Activated B cell treated with CpG ODN at 0.5 μM for 24 hours (primary cell): ENCODE measurements at regions not wholly inside any gene's neighbourhood (a gene's known extent, or its start where the extent isn't known, plus 50 kb on each side); places are given as distances from the start of the nearest gene placed in this dataset.

Experiments used
- ATAC-seq: fragments of 200-7000 bp; cut with Tn5 transposase; one replicate; pipeline ENCODE4 v1.10.0; 2021; ENCODE audit warnings: low read depth, mild to moderate bottlenecking, moderate library complexity
- CTCF ChIA-PET: fragments of 350-600 bp; sonication (Branson Sonifier 250); formaldehyde crosslinking; loops from one replicate; lab custom pipeline; 2021; ENCODE audit warnings: antibody characterized with exemption; lab: Charles Lee
- POLR2A ChIA-PET: fragments of 350-600 bp; sonication (Branson Sonifier 250); formaldehyde crosslinking; loops from one replicate; lab custom pipeline; 2021; ENCODE audit warnings: antibody characterized with exemption; lab: Charles Lee
- DNase-seq: peaks from one replicate; pipeline ENCODE4 v3.0.0; 2022
- H3K27ac Mint-ChIP-seq: one replicate; pipeline ENCODE4 v1.8.0; 2020; ENCODE audit warnings: mixed read lengths
- H3K27me3 Mint-ChIP-seq: one replicate; pipeline ENCODE4 v1.8.0; 2021; ENCODE audit warnings: mixed read lengths
- H3K36me3 Mint-ChIP-seq: one replicate; pipeline ENCODE4 v1.8.0; 2021; ENCODE audit warnings: low read depth, mixed read lengths
- H3K4me1 Mint-ChIP-seq: one replicate; pipeline ENCODE4 v1.8.0; 2021; ENCODE audit warnings: mixed read lengths
- H3K4me3 Mint-ChIP-seq: one replicate; pipeline ENCODE4 v1.8.0; 2020; ENCODE audit warnings: mild to moderate bottlenecking, mixed read lengths
- H3K9me3 Mint-ChIP-seq: one replicate; pipeline ENCODE4 v1.8.0; 2020; ENCODE audit warnings: mixed read lengths
- CTCF ChIP-seq: fragments of 200-600 bp; IDR thresholded peaks from one replicate; pipeline ENCODE4 v1.8.0; 2022; ENCODE audit warnings: antibody characterized with exemption, mild to moderate bottlenecking
- intact Hi-C: fragments of 100-400 bp; cut with micrococcal nuclease; formaldehyde crosslinking; loops from one replicate; pipeline ENCODE4 v1.15.1; 2024

- ATAC-seq: no peak
These were observed 205.3 kb upstream of the LINGO1 start for GRCh38 chr15:77838061-77838460.

GRCh38 chr15:77837649-77838025 is 204.9 kb upstream of the LINGO1 start:
- H3K36me3 Mint-ChIP-seq: no peaks in the 10 kb centered on the region
- no peaks in the 10 kb centered on the region for H3K9me3 Mint-ChIP-seq
- CTCF ChIA-PET: no interaction called here

More at GRCh38 chr15:77838061-77838460, 205.3 kb upstream of the LINGO1 start:
- intact Hi-C loops: no loop called here
- no peak for DNase-seq
- CTCF ChIA-PET: no interaction called here
- TF ChIP-seq CTCF: no peak
- POLR2A ChIA-PET: no interaction called here
- H3K27me3 Mint-ChIP-seq: peaks cover 27% of the 10 kb centered on the region
- H3K4me1 Mint-ChIP-seq: no peaks in the 10 kb centered on the region
- no peak overlapping the region for H3K27ac Mint-ChIP-seq
- H3K9me3 Mint-ChIP-seq: no peaks in the 10 kb centered on the region
- H3K4me3 Mint-ChIP-seq: no peak overlapping the region
- no peaks in the 10 kb centered on the region for H3K36me3 Mint-ChIP-seq

GRCh38 chr15:77836906-77837648 is 204.4 kb upstream of the LINGO1 start:
- no peaks in the 10 kb centered on the region for H3K9me3 Mint-ChIP-seq
- peaks cover 24% of the 10 kb centered on the region for H3K27me3 Mint-ChIP-seq
- ChIA-PET CTCF (no interaction called here), POLR2A (no interaction called here)
- DNase-seq: no peak
- no peaks in the 10 kb centered on the region for H3K36me3 Mint-ChIP-seq
- H3K4me1 Mint-ChIP-seq: no peaks in the 10 kb centered on the region
- intact Hi-C loops: no loop called here
- no peak overlapping the region for H3K4me3 Mint-ChIP-seq
- H3K27ac Mint-ChIP-seq: no peak overlapping the region
- no peak for ATAC-seq
- TF ChIP-seq CTCF: no peak

More at GRCh38 chr15:77837649-77838025, 204.9 kb upstream of the LINGO1 start:
- ATAC-seq: no peak
- Mint-ChIP-seq H3K4me1 (no peaks in the 10 kb centered on the region), H3K27me3 (peaks cover 27% of the 10 kb centered on the region), H3K27ac (no peak overlapping the region), H3K4me3 (no peak overlapping the region)
- intact Hi-C loops: no loop called here
- POLR2A ChIA-PET: no interaction called here
- TF ChIP-seq CTCF: no peak
- DNase-seq: no peak

- intact Hi-C loops: no loop called here
- no peak for ATAC-seq
- H3K4me1 Mint-ChIP-seq: no peaks in the 10 kb centered on the region
- H3K36me3 Mint-ChIP-seq: no peaks in the 10 kb centered on the region
- TF ChIP-seq CTCF: no peak
- DNase-seq: no peak
- H3K9me3 Mint-ChIP-seq: no peaks in the 10 kb centered on the region
- H3K4me3 Mint-ChIP-seq: no peak overlapping the region
- H3K27me3 Mint-ChIP-seq: peaks cover 19% of the 10 kb centered on the region
- ChIA-PET CTCF (no interaction called here), POLR2A (no interaction called here)
- no peak overlapping the region for H3K27ac Mint-ChIP-seq
These were observed 203.5 kb upstream of the LINGO1 start for GRCh38 chr15:77836121-77836692.

GRCh38 chr15:77834276-77834990 is 201.7 kb upstream of the LINGO1 start:
- H3K27me3 Mint-ChIP-seq: peaks cover 9% of the 10 kb centered on the region
- ChIA-PET CTCF (no interaction called here), POLR2A (no interaction called here)
- H3K36me3 Mint-ChIP-seq: no peaks in the 10 kb centered on the region
- H3K27ac Mint-ChIP-seq: no peak overlapping the region
- ATAC-seq (no peak), DNase-seq (no peak)
- no peaks in the 10 kb centered on the region for H3K9me3 Mint-ChIP-seq
- TF ChIP-seq CTCF: no peak
- no peak overlapping the region for H3K4me3 Mint-ChIP-seq
- intact Hi-C loops: no loop called here
- no peaks in the 10 kb centered on the region for H3K4me1 Mint-ChIP-seq
